ENCODE measurements at regions not wholly inside any gene's neighbourhood (a gene's known extent, or its start where the extent isn't known, plus 50 kb on each side); places are given as distances from the start of the nearest gene placed in this dataset.

GRCh38 chr11:80239217-80239616 is 798.4 kb upstream of the TENM4 start:
- ChIA-PET POLR2A (no interaction called here), CTCF (no interaction called here)
- Histone ChIP-seq H3K79me2 (ENCODE audit: control insufficient read depth, insufficient read depth, low read length) (no peaks in the 10 kb centered on the region), H3K9me3 (replicated peaks; ENCODE audit: control insufficient read depth, insufficient read depth, low read length) (no peaks in the 10 kb centered on the region), H3K9ac (replicated peaks; ENCODE audit: extremely low read depth, insufficient read depth, low read length) (no peak overlapping the region), H3K27ac (ENCODE audit: insufficient read depth, low read depth, low read length) (no peak overlapping the region), H2AFZ (ENCODE audit: low read depth, low read length) (no peak overlapping the region), H3K27me3 (ENCODE audit: control insufficient read depth in 2 of 2, insufficient read depth in 2 of 2, low read length in 2 of 2) (no peaks in the 10 kb centered on the region), H3K4me1 (ENCODE audit: control insufficient read depth, extremely low read depth, insufficient read depth, low read length) (no peaks in the 10 kb centered on the region), H3K4me3 (replicated peaks in 1 of 3; ENCODE audit: insufficient read depth in 1 of 3, low read depth in 1 of 3, low read length in 3 of 3) (no peak overlapping the region), H3K4me2 (ENCODE audit: insufficient read depth, low read length) (no peak overlapping the region), H4K20me1 (replicated peaks; ENCODE audit: control insufficient read depth, extremely low read depth, insufficient read depth, low read length) (no peaks in the 10 kb centered on the region), H3K9me1 (replicated peaks; ENCODE audit: control insufficient read depth, extremely low read depth, insufficient read depth, low read length) (no peaks in the 10 kb centered on the region), H3K36me3 (ENCODE audit: control insufficient read depth in 2 of 2, extremely low read depth in 1 of 2, insufficient read depth in 2 of 2, low read length in 2 of 2) (no peaks in the 10 kb centered on the region)
- no TSS peak for BruUV-seq (replicated peaks)
- FAIRE-seq (no peak), DNase-seq (ENCODE audit: low read depth, low spot score) (no peak)
- TF ChIP-seq POLR2A (IDR thresholded peaks at IDR 0.05; ENCODE audit: low read depth, low read length) (no peak), JUN (IDR thresholded peaks at IDR 0.05; ENCODE audit: borderline replicate concordance, insufficient read depth, insufficient read length, low read depth) (no peak), EZH2 (IDR thresholded peaks at IDR 0.05; ENCODE audit: borderline replicate concordance, low read depth, low read length, severe bottlenecking) (no peak), MYC (IDR thresholded peaks at IDR 0.05; ENCODE audit: low read depth, low read length) (no peak), GATA2 (IDR thresholded peaks at IDR 0.05; ENCODE audit: insufficient read depth, insufficient read length, low read depth, low read length) (no peak), MAX (IDR thresholded peaks at IDR 0.05; ENCODE audit: insufficient read depth, insufficient read length) (no peak), FOS (IDR thresholded peaks at IDR 0.05; ENCODE audit: borderline replicate concordance, insufficient read depth, low read length) (no peak), POLR2AphosphoS5 (IDR thresholded peaks at IDR 0.05; ENCODE audit: insufficient read depth, low read depth, low read length) (no peak), CTCF (IDR thresholded peaks at IDR 0.05; ENCODE audit: extremely low read depth in 1 of 2, insufficient read depth in 1 of 2, low read depth in 1 of 2, low read length in 2 of 2) (no peak)
- intact Hi-C loops (cut with micrococcal nuclease): no loop called here
- dilution Hi-C loops (cut with MboI; ENCODE audit: extremely low pct_ligation_motif_present, low sequenced_read_pairs): no loop called here
